Retinal pigment epithelial cell (primary cell): ENCODE measurements at regions not wholly inside any gene's neighbourhood (a gene's known extent, or its start where the extent isn't known, plus 50 kb on each side); places are given as distances from the start of the nearest gene placed in this dataset.

Source experiments
- DNase-seq: peaks from one replicate; pipeline ENCODE4 v3.0.0-alpha.2; 2010; ENCODE audit warnings: low read depth
- H3K4me3 ChIP-seq: 2 replicates; pipeline ENCODE4 v1.5.1; 2011; ENCODE audit warnings: mild to moderate bottlenecking, low read length, control low read depth, moderate library complexity
- TF ChIP-seq, protein P1 (sequence below): conservative IDR thresholded peaks from 2 replicates; pipeline ENCODE4 v1.5.1; 2011; ENCODE audit warnings: low read depth, low read length, control low read depth, inconsistent platforms

- TF ChIP-seq, protein P1, sequence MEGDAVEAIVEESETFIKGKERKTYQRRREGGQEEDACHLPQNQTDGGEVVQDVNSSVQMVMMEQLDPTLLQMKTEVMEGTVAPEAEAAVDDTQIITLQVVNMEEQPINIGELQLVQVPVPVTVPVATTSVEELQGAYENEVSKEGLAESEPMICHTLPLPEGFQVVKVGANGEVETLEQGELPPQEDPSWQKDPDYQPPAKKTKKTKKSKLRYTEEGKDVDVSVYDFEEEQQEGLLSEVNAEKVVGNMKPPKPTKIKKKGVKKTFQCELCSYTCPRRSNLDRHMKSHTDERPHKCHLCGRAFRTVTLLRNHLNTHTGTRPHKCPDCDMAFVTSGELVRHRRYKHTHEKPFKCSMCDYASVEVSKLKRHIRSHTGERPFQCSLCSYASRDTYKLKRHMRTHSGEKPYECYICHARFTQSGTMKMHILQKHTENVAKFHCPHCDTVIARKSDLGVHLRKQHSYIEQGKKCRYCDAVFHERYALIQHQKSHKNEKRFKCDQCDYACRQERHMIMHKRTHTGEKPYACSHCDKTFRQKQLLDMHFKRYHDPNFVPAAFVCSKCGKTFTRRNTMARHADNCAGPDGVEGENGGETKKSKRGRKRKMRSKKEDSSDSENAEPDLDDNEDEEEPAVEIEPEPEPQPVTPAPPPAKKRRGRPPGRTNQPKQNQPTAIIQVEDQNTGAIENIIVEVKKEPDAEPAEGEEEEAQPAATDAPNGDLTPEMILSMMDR = no peak
- H3K4me3 ChIP-seq = no peak overlapping the region
- no peak for DNase-seq
These were observed 62.4 kb upstream of the WNT4 start for GRCh38 chr1:22204989-22205913.

- no peak overlapping the region for H3K4me3 ChIP-seq
- DNase-seq = no peak
- TF ChIP-seq, protein P1 = no peak
These were observed 63.7 kb upstream of the WNT4 start for GRCh38 chr1:22206551-22207125.

- H3K4me3 ChIP-seq = no peak overlapping the region
- TF ChIP-seq, protein P1 = no peak
- peak; percentile 36 for DNase-seq
These were observed 64.8 kb upstream of the WNT4 start for GRCh38 chr1:22207511-22208267.

- no peak overlapping the region for H3K4me3 ChIP-seq
- TF ChIP-seq, protein P1 = peak; percentile 51
- DNase-seq = no peak
These were observed 65.5 kb upstream of the WNT4 start for GRCh38 chr1:22208268-22208972.

DNA sequence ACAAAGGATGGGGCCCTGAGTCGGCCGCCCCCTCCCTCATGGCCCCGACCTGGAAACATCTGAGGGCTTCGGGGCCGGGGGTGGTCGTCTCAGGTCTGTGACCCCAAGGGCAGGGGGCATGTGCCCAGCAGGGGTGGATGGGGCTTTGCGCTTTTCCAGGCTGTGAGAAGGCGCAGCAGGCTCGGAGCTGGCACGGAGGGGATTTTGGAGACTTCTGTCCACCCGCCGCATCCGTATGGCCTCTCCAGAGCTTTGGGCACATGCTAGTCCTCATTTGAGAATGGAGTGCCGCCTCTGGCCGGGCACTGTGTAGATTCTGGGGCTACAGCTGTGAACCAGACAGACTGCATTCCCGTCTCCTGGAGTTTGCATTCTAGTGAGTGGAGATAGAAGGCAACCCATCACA, 66.1 kb upstream of the WNT4 start:
- TF ChIP-seq, protein P1 = no peak
- no peak for DNase-seq
- no peak overlapping the region for H3K4me3 ChIP-seq

DNA sequence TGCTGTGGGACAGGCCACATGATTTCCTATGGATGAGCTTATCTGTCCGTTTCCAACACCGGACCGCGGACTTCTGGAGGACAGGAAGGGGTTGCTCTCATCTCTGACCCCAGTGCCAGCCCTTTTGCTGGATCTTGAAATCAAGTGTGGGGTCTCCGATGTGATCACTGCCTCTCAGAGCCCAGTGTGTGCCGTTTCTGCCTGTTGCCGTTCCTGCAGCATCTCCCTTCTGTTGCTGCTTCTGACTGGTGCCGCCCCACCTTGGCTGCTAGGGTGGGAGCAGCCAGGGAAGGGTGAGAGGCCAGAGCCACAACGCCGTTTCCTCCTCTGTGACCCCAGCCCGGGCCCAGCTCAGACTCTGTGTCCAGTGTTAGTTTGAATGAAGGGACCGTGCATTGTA, 67.3 kb upstream of the WNT4 start:
- no peak for DNase-seq
- no peak overlapping the region for H3K4me3 ChIP-seq
- TF ChIP-seq, protein P1 = no peak
